Keratinocyte (primary cell): ENCODE measurements at regions not wholly inside any gene's neighbourhood (a gene's known extent, or its start where the extent isn't known, plus 50 kb on each side); places are given as distances from the start of the nearest gene placed in this dataset.

ENCODE experiments used
- DNase-seq: peaks from one replicate; pipeline ENCODE4 v3.0.0-alpha.2; 2011; ENCODE audit warnings: low read depth, missing footprints, low spot score
- FAIRE-seq: peaks from 2 replicates; lab custom pipeline; 2011; peaks lifted over from hg19 to GRCh38; lab: Jason Lieb, UNC
- H2AFZ ChIP-seq: 2 replicates; pipeline ENCODE4 v1.6.0; 2012; ENCODE audit warnings: low read length, control low read depth, inconsistent platforms; ENCODE audit not compliant: control insufficient read depth
- H3K27ac ChIP-seq: 2 replicates; pipeline ENCODE4 v1.5.1; 2011; ENCODE audit warnings: low read length; ENCODE audit not compliant: control insufficient read depth, insufficient read depth
- H3K27me3 ChIP-seq: 3 replicates; pipeline ENCODE4 v1.6.0; 2011; ENCODE audit warnings: low read length; ENCODE audit not compliant: control insufficient read depth, insufficient read depth; ENCODE audit errors: extremely low read depth
- H3K36me3 ChIP-seq, 2 experiments: 2 replicates in 1 of 2; 3 replicates in 1 of 2; pipeline ENCODE4 v1.5.1; 2011; ENCODE audit warnings: low read length in 2 of 2, mild to moderate bottlenecking in 1 of 2; ENCODE audit not compliant: control insufficient read depth in 2 of 2, insufficient read depth in 2 of 2; ENCODE audit errors: extremely low read depth in 1 of 2
- H3K4me1 ChIP-seq: 3 replicates; pipeline ENCODE4 v1.5.1; 2011; ENCODE audit warnings: low read length; ENCODE audit not compliant: control insufficient read depth, insufficient read depth; ENCODE audit errors: extremely low read depth
- H3K4me2 ChIP-seq: 3 replicates; pipeline ENCODE4 v1.6.0; 2011; ENCODE audit warnings: low read depth, low read length; ENCODE audit not compliant: control insufficient read depth, insufficient read depth; ENCODE audit errors: extremely low read depth
- H3K4me3 ChIP-seq, 3 experiments: fragments of 200-600 bp in 1 of 3; sonication (generic) in 1 of 3; 2 replicates in 2 of 3; 3 replicates in 1 of 3; pipeline ENCODE4 v1.5.1; 2011 to 2016; ENCODE audit warnings: low read length in 3 of 3, mild to moderate bottlenecking in 3 of 3, control low read depth in 2 of 3, inconsistent platforms in 1 of 3, low read depth in 1 of 3, mixed read lengths in 1 of 3, mixed run types in 1 of 3, moderate library complexity in 1 of 3; ENCODE audit not compliant: control insufficient read depth in 2 of 3, insufficient read depth in 2 of 3; ENCODE audit errors: extremely low read depth in 1 of 3
- H3K79me2 ChIP-seq: 2 replicates; pipeline ENCODE4 v1.6.0; 2012; ENCODE audit warnings: low read length; ENCODE audit not compliant: control insufficient read depth, insufficient read depth
- H3K9ac ChIP-seq: 3 replicates; pipeline ENCODE4 v1.6.0; 2011; ENCODE audit warnings: low read length; ENCODE audit not compliant: control insufficient read depth, insufficient read depth; ENCODE audit errors: extremely low read depth
- H3K9me1 ChIP-seq: 3 replicates; pipeline ENCODE4 v1.6.0; 2011; ENCODE audit warnings: low read length; ENCODE audit not compliant: control insufficient read depth, insufficient read depth; ENCODE audit errors: extremely low read depth
- H3K9me3 ChIP-seq: 2 replicates; pipeline ENCODE4 v1.5.1; 2012; ENCODE audit warnings: low read depth, low read length; ENCODE audit not compliant: control insufficient read depth
- H4K20me1 ChIP-seq: 3 replicates; pipeline ENCODE4 v1.6.0; 2011; ENCODE audit warnings: low read length; ENCODE audit not compliant: control insufficient read depth, insufficient read depth; ENCODE audit errors: extremely low read depth
- CTCF ChIP-seq, 3 experiments: IDR thresholded peaks in 1 of 3; conservative IDR thresholded peaks in 1 of 3; optimal IDR thresholded peaks in 1 of 3; 2 replicates in 2 of 3; 3 replicates in 1 of 3; pipeline versions ENCODE3 to v1.5.1; 2011; ENCODE audit warnings: low read length in 3 of 3, mild to moderate bottlenecking in 3 of 3, moderate library complexity in 2 of 3, control low read depth in 1 of 3, inconsistent platforms in 1 of 3; ENCODE audit not compliant: insufficient read depth in 2 of 3; ENCODE audit errors: extremely low read depth in 1 of 3
- EZH2 ChIP-seq: IDR thresholded peaks from one replicate; pipeline ENCODE4 v1.6.1; 2012; ENCODE audit warnings: inconsistent platforms, mild to moderate bottlenecking, low read length, moderate library complexity
- dilution Hi-C: fragments of 300-500 bp; cut with MboI; formaldehyde crosslinking; loops from one replicate; pipeline ENCODE4 v1.7.0; 2020; ENCODE audit warnings: low sequenced_read_pairs; ENCODE audit not compliant: extremely low pct_ligation_motif_present

GRCh38 chr6:167557675-167558074, 232.8 kb downstream of the TTLL2 start:
- no peak overlapping the region for H2AFZ ChIP-seq
- DNase-seq = no peak
- TF ChIP-seq CTCF (optimal IDR thresholded peaks at IDR 0.05 in 1 of 3, IDR thresholded peaks at IDR 0.05 in 1 of 3, conservative IDR thresholded peaks at IDR 0.05 in 1 of 3; ENCODE audit: extremely low read depth in 1 of 3, insufficient read depth in 2 of 3, low read length in 3 of 3) (no peak), EZH2 (no peak)
- no peaks in the 10 kb centered on the region for H3K4me1 ChIP-seq
- H3K4me2 ChIP-seq = no peak overlapping the region
- no peak overlapping the region for H3K9ac ChIP-seq
- H3K4me3 ChIP-seq = no peak overlapping the region
- FAIRE-seq = no peak
- no peaks in the 10 kb centered on the region for H3K36me3 ChIP-seq
- H3K9me1 ChIP-seq = no peaks in the 10 kb centered on the region
- dilution Hi-C loops = no loop called here
- H3K27me3 ChIP-seq = no peaks in the 10 kb centered on the region
- no peaks in the 10 kb centered on the region for H4K20me1 ChIP-seq
- no peak overlapping the region for H3K27ac ChIP-seq
- H3K9me3 ChIP-seq = peaks cover 2% of the 10 kb centered on the region
- H3K79me2 ChIP-seq = no peaks in the 10 kb centered on the region

- dilution Hi-C loops = no loop called here
- DNase-seq = no peak
- Histone ChIP-seq H3K27me3 (no peaks in the 10 kb centered on the region), H2AFZ (no peak overlapping the region), H3K4me3 (no peak overlapping the region), H3K79me2 (no peaks in the 10 kb centered on the region), H3K27ac (no peak overlapping the region), H3K36me3 (no peaks in the 10 kb centered on the region), H3K4me2 (no peak overlapping the region), H4K20me1 (no peaks in the 10 kb centered on the region), H3K9ac (no peak overlapping the region), H3K9me1 (no peaks in the 10 kb centered on the region), H3K9me3 (peaks cover 2% of the 10 kb centered on the region), H3K4me1 (no peaks in the 10 kb centered on the region)
- FAIRE-seq = no peak
- TF ChIP-seq EZH2 = no peak
- no peak for TF ChIP-seq CTCF (optimal IDR thresholded peaks at IDR 0.05 in 1 of 3, IDR thresholded peaks at IDR 0.05 in 1 of 3, conservative IDR thresholded peaks at IDR 0.05 in 1 of 3; ENCODE audit: extremely low read depth in 1 of 3, insufficient read depth in 2 of 3, low read length in 3 of 3)
Measured at GRCh38 chr6:167558246-167559177, 233.6 kb downstream of the TTLL2 start.
